H1 (cell line): ENCODE measurements at regions not wholly inside any gene's neighbourhood (a gene's known extent, or its start where the extent isn't known, plus 50 kb on each side); places are given as distances from the start of the nearest gene placed in this dataset.

Experiments used
- CTCF ChIA-PET: fragments of 300-600 bp; sonication (Branson Sonifier 250); formaldehyde crosslinking; loops from one replicate; lab custom pipeline; 2021; ENCODE audit not compliant: partially characterized antibody; lab: Charles Lee
- POLR2A ChIA-PET: fragments of 300-600 bp; sonication (Branson Sonifier 250); formaldehyde crosslinking; loops from one replicate; lab custom pipeline; 2021; ENCODE audit warnings: inconsistent platforms; ENCODE audit not compliant: partially characterized antibody; lab: Charles Lee
- DNase-seq, 2 experiments: peaks; one replicate each; pipeline versions ENCODE4 v3.0.0 to v3.0.0-alpha.2; 2010 to 2022; ENCODE audit warnings: low spot score in 2 of 2, low read depth in 1 of 2, mixed read lengths in 1 of 2
- FAIRE-seq: peaks from 2 replicates; lab custom pipeline; 2011; peaks lifted over from hg19 to GRCh38; lab: Jason Lieb, UNC
- H2AFZ ChIP-seq: 2 replicates; pipeline ENCODE4 v1.8.1; 2012; ENCODE audit warnings: low read length, inconsistent platforms
- H2AK5ac ChIP-seq: 2 replicates; pipeline ENCODE4 v1.6.1; 2013; ENCODE audit warnings: low read depth, low read length
- H2BK120ac ChIP-seq: replicated peaks from 2 replicates; pipeline ENCODE3; 2013; ENCODE audit warnings: low read depth, low read length, inconsistent platforms
- H2BK12ac ChIP-seq: 2 replicates; pipeline ENCODE4 v1.6.1; 2013; ENCODE audit warnings: low read depth, low read length
- H2BK15ac ChIP-seq: 2 replicates; pipeline ENCODE4 v1.6.1; 2013; ENCODE audit warnings: low read length
- H2BK20ac ChIP-seq: 2 replicates; pipeline ENCODE4 v1.6.1; 2013; ENCODE audit warnings: low read length
- H2BK5ac ChIP-seq: 2 replicates; pipeline ENCODE4 v1.6.1; 2013; ENCODE audit warnings: low read depth, low read length
- H3K14ac ChIP-seq: 2 replicates; pipeline ENCODE4 v1.6.1; 2013; ENCODE audit warnings: inconsistent platforms; ENCODE audit not compliant: insufficient read length
- H3K18ac ChIP-seq: 2 replicates; pipeline ENCODE4 v1.6.1; 2013; ENCODE audit warnings: low read length; ENCODE audit errors: extremely low read depth
- H3K23ac ChIP-seq: 2 replicates; pipeline ENCODE4 v1.6.1; 2013; ENCODE audit warnings: inconsistent platforms; ENCODE audit not compliant: insufficient read length
- H3K23me2 ChIP-seq: 2 replicates; pipeline ENCODE4 v1.6.1; 2013; ENCODE audit warnings: low read depth, low read length
- H3K27ac ChIP-seq: 2 replicates; pipeline ENCODE4 v1.6.1; 2011; ENCODE audit warnings: low read depth, low read length, inconsistent platforms
- H3K27me3 ChIP-seq, 4 experiments: replicated peaks in 1 of 4; 1 replicate in 1 of 4; 2 replicates in 3 of 4; pipeline versions ENCODE4 v1.6.1 to v1.8.1; 2011 to 2013; ENCODE audit warnings: low read length in 3 of 4, mild to moderate bottlenecking in 3 of 4, inconsistent platforms in 2 of 4, mixed read lengths in 2 of 4, moderate library complexity in 1 of 4; ENCODE audit not compliant: control insufficient read depth in 3 of 4, insufficient read depth in 3 of 4; ENCODE audit errors: extremely low read depth in 1 of 4
- H3K36me3 ChIP-seq, 4 experiments: 2 replicates each; pipeline versions ENCODE4 v1.6.1 to v1.8.1; 2011 to 2013; ENCODE audit warnings: mild to moderate bottlenecking in 4 of 4, low read length in 3 of 4, moderate library complexity in 2 of 4, control low read depth in 1 of 4, inconsistent platforms in 1 of 4; ENCODE audit not compliant: insufficient read depth in 4 of 4, control insufficient read depth in 2 of 4
- H3K4ac ChIP-seq: replicated peaks from 2 replicates; pipeline ENCODE3; 2013; ENCODE audit warnings: low read length, low read depth, mixed read lengths, inconsistent platforms; ENCODE audit not compliant: insufficient read length
- H3K4me1 ChIP-seq, 4 experiments: replicated peaks in 1 of 4; 1 replicate in 1 of 4; 2 replicates in 3 of 4; pipeline versions ENCODE4 v1.6.1 to v1.8.1; 2011 to 2013; ENCODE audit warnings: low read length in 3 of 4, inconsistent platforms in 2 of 4, mixed read lengths in 1 of 4; ENCODE audit not compliant: insufficient read depth in 4 of 4, control insufficient read depth in 3 of 4
- H3K4me2 ChIP-seq, 2 experiments: 2 replicates each; pipeline versions ENCODE4 v1.6.1 to v1.8.1; 2011 to 2013; ENCODE audit warnings: low read depth in 2 of 2, low read length in 2 of 2, control low read depth in 1 of 2, inconsistent platforms in 1 of 2, mild to moderate bottlenecking in 1 of 2; ENCODE audit not compliant: insufficient read depth in 1 of 2
- H3K4me3 ChIP-seq, 4 experiments: fragments of 200-600, 300-600 bp in 1 of 4; sonication (generic), shearing (Covaris generic), sonication (Bioruptor Twin) in 1 of 4; 2 replicates each; pipeline versions ENCODE4 v1.5.1 to v1.8.1; 2011 to 2016; ENCODE audit warnings: low read length in 4 of 4, low read depth in 3 of 4, control low read depth in 2 of 4, inconsistent platforms in 2 of 4, mild to moderate bottlenecking in 2 of 4, mixed read lengths in 1 of 4, moderate library complexity in 1 of 4; ENCODE audit not compliant: insufficient read depth in 2 of 4; ENCODE audit errors: extremely low read depth in 1 of 4
- H3K56ac ChIP-seq: replicated peaks from 2 replicates; pipeline ENCODE3; 2013; ENCODE audit warnings: low read depth, mild to moderate bottlenecking, mixed read lengths, low read length, inconsistent platforms; ENCODE audit not compliant: insufficient read length
- H3K79me1 ChIP-seq: 2 replicates; pipeline ENCODE4 v1.6.1; 2013; ENCODE audit warnings: low read depth, low read length, control low read depth
- H3K79me2 ChIP-seq, 2 experiments: 2 replicates each; pipeline versions ENCODE4 v1.6.1 to v1.8.1; 2012 to 2013; ENCODE audit warnings: low read length in 2 of 2, mild to moderate bottlenecking in 2 of 2, inconsistent platforms in 1 of 2; ENCODE audit not compliant: insufficient read depth in 2 of 2, control insufficient read depth in 1 of 2
- H3K9ac ChIP-seq, 4 experiments: replicated peaks in 1 of 4; 1 replicate in 1 of 4; 2 replicates in 3 of 4; pipeline versions ENCODE4 v1.6.1 to v1.8.1; 2011 to 2013; ENCODE audit warnings: low read depth in 3 of 4, low read length in 3 of 4, control low read depth in 2 of 4, mild to moderate bottlenecking in 2 of 4, moderate library complexity in 2 of 4, inconsistent platforms in 1 of 4; ENCODE audit errors: extremely low read depth in 1 of 4
- H3K9me3 ChIP-seq, 2 experiments: 2 replicates each; pipeline versions ENCODE4 v1.6.1 to v1.8.1; 2012 to 2013; ENCODE audit warnings: mild to moderate bottlenecking in 2 of 2, moderate library complexity in 2 of 2, control low read depth in 1 of 2, inconsistent platforms in 1 of 2, low read depth in 1 of 2, low read length in 1 of 2, mixed read lengths in 1 of 2; ENCODE audit not compliant: insufficient read depth in 2 of 2
- H4K20me1 ChIP-seq, 2 experiments: replicated peaks in 1 of 2; 2 replicates each; pipeline versions ENCODE3 to v1.8.1; 2011 to 2013; ENCODE audit warnings: inconsistent platforms in 2 of 2, low read length in 2 of 2, mild to moderate bottlenecking in 1 of 2; ENCODE audit not compliant: insufficient read depth in 2 of 2, control insufficient read depth in 1 of 2
- H4K5ac ChIP-seq: 2 replicates; pipeline ENCODE4 v1.6.1; 2013; ENCODE audit warnings: low read length, low read depth, mixed read lengths, inconsistent platforms; ENCODE audit not compliant: insufficient read length
- H4K8ac ChIP-seq: 2 replicates; pipeline ENCODE4 v1.8.0; 2013; ENCODE audit warnings: mild to moderate bottlenecking, moderate library complexity, low read length, inconsistent platforms; ENCODE audit not compliant: insufficient read depth; ENCODE audit errors: extremely low read depth
- H4K91ac ChIP-seq: replicated peaks from 2 replicates; pipeline ENCODE3; 2013; ENCODE audit warnings: low read length, mixed read lengths, inconsistent platforms; ENCODE audit not compliant: insufficient read length
- TAF1 ChIP-seq: IDR thresholded peaks from 2 replicates; pipeline ENCODE4 v1.6.1; 2011; ENCODE audit warnings: mild to moderate bottlenecking, low read depth, low read length
- TEAD4 ChIP-seq: IDR thresholded peaks from 2 replicates; pipeline ENCODE4 v1.6.1; 2012; ENCODE audit warnings: low read depth, low read length, inconsistent platforms, mixed read lengths
- WGBS, 2 experiments: shearing (Covaris generic) in 1 of 2; methylation state at CpG; one replicate each; pipeline versions ENCODE4 v1.1.6 to v1.1.7; 2013 to 2015; ENCODE audit warnings: low lambda C conversion rate in 2 of 2, mixed read lengths in 2 of 2, inconsistent platforms in 1 of 2, low coverage in 1 of 2, missing lambda C conversion rate in 1 of 2; ENCODE audit not compliant: insufficient replicate concordance in 2 of 2, insufficient coverage in 1 of 2, insufficient read length in 1 of 2; ENCODE audit errors: extremely low coverage in 1 of 2, missing lambda C conversion rate in 1 of 2; 5-methylcytosine and 5-hydroxymethylcytosine counted together

- H3K18ac ChIP-seq = no peak overlapping the region
- H3K9ac ChIP-seq = no peak overlapping the region
- no peak overlapping the region for H3K23ac ChIP-seq
- H3K27me3 ChIP-seq = no peaks in the 10 kb centered on the region
- H3K9me3 ChIP-seq = no peaks in the 10 kb centered on the region
- no peak overlapping the region for H3K4me3 ChIP-seq
- no peaks in the 10 kb centered on the region for H3K79me1 ChIP-seq
- H2BK15ac ChIP-seq = no peak overlapping the region
- no peak overlapping the region for H3K27ac ChIP-seq
- DNase-seq (no peak), FAIRE-seq (no peak)
- no peak overlapping the region for H2AFZ ChIP-seq
- H3K4me1 ChIP-seq = peaks cover 0 to 4% (median 3%) of the 10 kb centered on the region in 4 experiments; a peak in 4 of 7 replicates
- H3K79me2 ChIP-seq = no peaks in the 10 kb centered on the region
- H3K56ac ChIP-seq = no peak overlapping the region
- no peaks in the 10 kb centered on the region for H3K36me3 ChIP-seq
- POLR2A ChIA-PET = interaction anchor here (1.0 to 1.5 kb wide), 2 partner anchors 97 to 106 kb away, joined by 3 read pairs; partner anchors contain the start of gene TMPO
- H4K91ac ChIP-seq = no peak overlapping the region
- no peak overlapping the region for H4K5ac ChIP-seq
- H2BK12ac ChIP-seq = no peak overlapping the region
- H3K14ac ChIP-seq = no peak overlapping the region
- H4K8ac ChIP-seq = no peak overlapping the region
- no peak overlapping the region for H2BK5ac ChIP-seq
- H2BK20ac ChIP-seq = no peak overlapping the region
- 64% methylated on average over 7 of the region's 7 CpGs; no CpG with 5 or more reads in 1 of the 2 experiments for WGBS, 2 experiments
- H2AK5ac ChIP-seq = no peak overlapping the region
- no peak overlapping the region for H3K4ac ChIP-seq
- H3K23me2 ChIP-seq = no peaks in the 10 kb centered on the region
- H4K20me1 ChIP-seq = no peaks in the 10 kb centered on the region
- CTCF ChIA-PET = interaction anchor here (0.7 to 2.7 kb wide), 17 partner anchors 14 to 264 kb away, joined by 3 to 11 read pairs (median 5); no protein-coding TSS in a partner anchor
- H2BK120ac ChIP-seq = no peak overlapping the region
- TF ChIP-seq TAF1 (no peak), TEAD4 (0 out of 2 replicates have a peak, but pooled peaks have one; percentile 36)
- H3K4me2 ChIP-seq = no peak overlapping the region
These were observed 96.9 kb upstream of the TMPO start for GRCh38 chr12:98418357-98419075.
